ENCODE measurements at regions not wholly inside any gene's neighbourhood (a gene's known extent, or its start where the extent isn't known, plus 50 kb on each side); places are given as distances from the start of the nearest gene placed in this dataset.

GRCh38 chr14:87073880-87074570, 919.0 kb downstream of the GALC start:
- Mint-ChIP-seq H3K27me3 (ENCODE audit: insufficient read depth) (no peaks in the 10 kb centered on the region), H3K27ac (no peak overlapping the region), H3K4me3 (no peak overlapping the region), H3K36me3 (ENCODE audit: low read depth) (no peaks in the 10 kb centered on the region), H3K4me1 (no peaks in the 10 kb centered on the region), H3K9me3 (no peaks in the 10 kb centered on the region)
- Histone ChIP-seq H3K4me3 (ENCODE audit: low read length) (no peak overlapping the region), H3K9ac (ENCODE audit: extremely low read depth, low read length, poor library complexity, severe bottlenecking) (no peak overlapping the region), H3K27ac (ENCODE audit: low read depth, low read length) (no peak overlapping the region), H3K9me3 (ENCODE audit: control insufficient read depth, low read length) (no peaks in the 10 kb centered on the region), H3K36me3 (ENCODE audit: control insufficient read depth, insufficient read depth, low read length) (no peaks in the 10 kb centered on the region), H3K27me3 (ENCODE audit: control insufficient read depth, insufficient read depth, low read length, poor library complexity, severe bottlenecking) (no peaks in the 10 kb centered on the region), H3K4me1 (ENCODE audit: control insufficient read depth, insufficient read depth, low read length) (no peaks in the 10 kb centered on the region)
- no peak for DNase-seq
- TF ChIP-seq CTCF (conservative IDR thresholded peaks at IDR 0.05) = no peak
- 96 to 100% methylated on average over 3 to 5 of the region's 5 CpGs for WGBS, 2 experiments (ENCODE audit: insufficient coverage in 1 of 2, insufficient read length in 1 of 2)

- Mint-ChIP-seq H3K4me3 (no peak overlapping the region), H3K27me3 (ENCODE audit: insufficient read depth) (no peaks in the 10 kb centered on the region), H3K9me3 (no peaks in the 10 kb centered on the region), H3K36me3 (ENCODE audit: low read depth) (no peaks in the 10 kb centered on the region), H3K4me1 (peaks cover 6% of the 10 kb centered on the region), H3K27ac (no peak overlapping the region)
- no peak for TF ChIP-seq CTCF (conservative IDR thresholded peaks at IDR 0.05)
- Histone ChIP-seq H3K9me3 (ENCODE audit: control insufficient read depth, low read length) (no peaks in the 10 kb centered on the region), H3K27me3 (ENCODE audit: control insufficient read depth, insufficient read depth, low read length, poor library complexity, severe bottlenecking) (no peaks in the 10 kb centered on the region), H3K4me1 (ENCODE audit: control insufficient read depth, insufficient read depth, low read length) (peaks cover 2% of the 10 kb centered on the region), H3K9ac (ENCODE audit: extremely low read depth, low read length, poor library complexity, severe bottlenecking) (no peak overlapping the region), H3K27ac (ENCODE audit: low read depth, low read length) (no peak overlapping the region), H3K4me3 (ENCODE audit: low read length) (no peak overlapping the region), H3K36me3 (ENCODE audit: control insufficient read depth, insufficient read depth, low read length) (no peaks in the 10 kb centered on the region)
- no peak for DNase-seq
- WGBS, 2 experiments (ENCODE audit: insufficient coverage in 1 of 2, insufficient read length in 1 of 2) = 85 to 97% methylated on average over 5 to 11 of the region's 11 CpGs
These were observed 925.4 kb downstream of the GALC start for GRCh38 chr14:87067591-87067990.

GRCh38 chr14:87067061-87067460, 925.9 kb downstream of the GALC start:
- H3K27ac Mint-ChIP-seq = no peak overlapping the region
- no peak for TF ChIP-seq CTCF (conservative IDR thresholded peaks at IDR 0.05)
- WGBS, 2 experiments (ENCODE audit: insufficient coverage in 1 of 2, insufficient read length in 1 of 2) = 71 to 85% methylated on average over 4 of the region's 4 CpGs
- no peak overlapping the region for H3K4me3 Mint-ChIP-seq
- no peaks in the 10 kb centered on the region for H3K27me3 Mint-ChIP-seq (ENCODE audit: insufficient read depth)
- DNase-seq = no peak
- H3K27ac ChIP-seq (ENCODE audit: low read depth, low read length) = no peak overlapping the region
- no peak overlapping the region for H3K4me3 ChIP-seq (ENCODE audit: low read length)
- H3K4me1 ChIP-seq (ENCODE audit: control insufficient read depth, insufficient read depth, low read length) = peaks cover 2% of the 10 kb centered on the region
- H3K9ac ChIP-seq (ENCODE audit: extremely low read depth, low read length, poor library complexity, severe bottlenecking) = no peak overlapping the region
- H3K4me1 Mint-ChIP-seq = peaks cover 6% of the 10 kb centered on the region
- H3K9me3 ChIP-seq (ENCODE audit: control insufficient read depth, low read length) = no peaks in the 10 kb centered on the region
- no peaks in the 10 kb centered on the region for H3K36me3 Mint-ChIP-seq (ENCODE audit: low read depth)
- no peaks in the 10 kb centered on the region for H3K9me3 Mint-ChIP-seq
- H3K36me3 ChIP-seq (ENCODE audit: control insufficient read depth, insufficient read depth, low read length) = no peaks in the 10 kb centered on the region
- H3K27me3 ChIP-seq (ENCODE audit: control insufficient read depth, insufficient read depth, low read length, poor library complexity, severe bottlenecking) = no peaks in the 10 kb centered on the region

All from endodermal cell (in vitro differentiated cells).